Hindlimb muscle (tissue), 1 donor: ENCODE measurements at regions not wholly inside any gene's neighbourhood (a gene's known extent, or its start where the extent isn't known, plus 50 kb on each side); places are given as distances from the start of the nearest gene placed in this dataset.
"Not testable (repeated sequence)": the region's sequence is repeated elsewhere in the genome, so short reads cannot be mapped to it uniquely, and the experiment has no call there.

Experiments used
- DNase-seq: peaks from one replicate; pipeline ENCODE4 v3.0.0-alpha.2; 2013

DNA sequence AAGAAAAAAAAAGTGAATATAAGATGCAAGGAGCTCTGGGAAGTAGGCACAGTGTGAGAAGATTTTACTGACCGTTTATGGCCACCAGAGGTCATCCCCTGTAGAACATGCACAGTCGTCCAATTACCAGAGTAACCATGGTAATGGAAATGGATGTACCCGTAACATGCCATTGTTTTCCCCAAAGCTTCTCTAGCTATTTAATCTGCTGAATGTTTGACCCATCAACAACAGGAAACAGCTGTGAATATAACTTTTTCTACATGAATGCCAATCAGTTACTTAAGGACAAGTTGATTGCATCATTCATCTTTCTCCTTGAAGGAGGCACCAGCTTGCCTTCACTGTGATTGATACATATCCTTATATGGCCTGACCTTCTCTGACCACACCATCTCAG, 1967.0 kb upstream of the CDH9 start:
- DNase-seq: no peak

DNA sequence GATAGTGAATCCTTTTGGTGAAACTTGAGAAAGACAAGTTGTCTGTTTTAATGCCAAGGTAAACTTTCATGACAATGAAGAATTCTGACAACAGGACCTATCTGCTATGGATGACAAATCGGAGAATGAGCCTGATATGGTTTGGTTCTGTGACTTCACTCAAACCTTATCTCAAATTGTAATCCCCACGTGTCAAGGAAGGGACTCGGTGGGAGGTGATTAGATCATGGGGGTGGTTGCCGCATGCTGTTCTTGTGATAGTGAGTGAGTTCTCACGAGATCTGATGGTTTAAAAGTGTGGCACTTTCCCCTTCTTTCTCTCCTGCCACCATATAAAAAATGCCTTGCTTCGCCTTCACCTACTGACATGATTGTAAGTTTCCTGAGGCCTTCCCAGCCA, 1964.1 kb upstream of the CDH9 start:
- DNase-seq: no peak

- DNase-seq: no peak
Observed at GRCh38 chr5:29001666-29002065, 1963.3 kb upstream of the CDH9 start.

DNA sequence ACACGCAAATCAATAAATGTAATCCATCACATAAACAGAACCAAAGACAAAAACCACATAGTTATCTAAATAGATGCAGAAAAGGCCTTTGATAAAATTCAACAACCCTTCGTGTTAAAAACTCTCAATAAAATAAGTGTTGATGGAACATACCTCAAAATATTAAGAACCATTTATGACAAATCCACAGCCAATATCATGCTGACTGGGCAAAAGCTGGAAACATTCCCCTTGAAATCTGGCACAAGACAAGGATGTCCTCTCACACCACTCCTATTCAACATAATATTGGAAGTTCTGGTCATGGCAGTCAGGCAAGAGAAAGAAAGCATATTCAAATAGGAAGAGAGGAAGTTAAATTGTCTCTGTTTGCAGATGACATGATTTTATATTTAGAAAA, 1946.3 kb upstream of the CDH9 start:
- no peak for DNase-seq

DNA sequence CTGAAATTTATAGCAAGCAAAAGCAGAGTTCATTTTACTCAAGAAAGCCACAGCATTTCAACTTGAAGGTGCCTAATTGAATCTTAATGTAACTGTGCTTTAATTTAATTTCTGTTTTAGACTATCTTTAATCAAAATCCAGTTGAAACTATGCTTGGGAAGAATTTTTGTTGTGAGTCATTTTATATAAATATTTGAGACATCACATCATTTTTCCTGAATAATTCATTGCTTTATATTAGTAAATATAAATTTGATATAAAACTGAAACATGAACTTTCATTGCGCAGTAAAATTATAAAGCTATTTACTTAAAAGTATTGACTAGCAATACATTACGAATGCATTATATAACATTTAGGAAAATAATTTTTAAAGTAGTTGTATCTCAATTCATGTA, 1937.1 kb upstream of the CDH9 start:
- no peak for DNase-seq

DNA sequence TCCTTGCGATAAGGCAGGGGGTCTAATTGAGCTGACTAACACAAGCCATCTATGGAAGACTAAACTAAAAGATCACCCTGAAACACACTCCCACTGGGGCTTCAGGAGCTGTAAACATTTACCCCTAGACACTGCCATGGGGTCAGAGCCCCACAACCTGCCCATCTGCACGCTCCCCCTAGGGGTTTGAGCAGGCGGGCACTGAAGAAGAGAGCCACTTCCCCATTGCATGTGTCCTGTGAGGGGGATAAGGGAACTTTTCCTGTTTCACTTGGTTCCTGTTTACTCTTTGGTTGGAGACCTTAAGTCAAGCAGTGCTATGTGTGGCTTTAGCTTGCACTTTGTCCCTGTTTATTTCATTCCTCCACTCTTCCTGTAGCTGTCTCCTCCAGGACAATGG, 1929.5 kb upstream of the CDH9 start:
- DNase-seq: no peak

GRCh38 chr5:28961816-28962215, 1923.4 kb upstream of the CDH9 start:
- DNase-seq: no peak

GRCh38 chr5:28958581-28958980, 1920.2 kb upstream of the CDH9 start:
- DNase-seq: no peak

GRCh38 chr5:28957450-28957849, 1919.1 kb upstream of the CDH9 start:
- DNase-seq: no peak

- DNase-seq: no peak
Observed at GRCh38 chr5:28954074-28954473, 1915.7 kb upstream of the CDH9 start.

DNA sequence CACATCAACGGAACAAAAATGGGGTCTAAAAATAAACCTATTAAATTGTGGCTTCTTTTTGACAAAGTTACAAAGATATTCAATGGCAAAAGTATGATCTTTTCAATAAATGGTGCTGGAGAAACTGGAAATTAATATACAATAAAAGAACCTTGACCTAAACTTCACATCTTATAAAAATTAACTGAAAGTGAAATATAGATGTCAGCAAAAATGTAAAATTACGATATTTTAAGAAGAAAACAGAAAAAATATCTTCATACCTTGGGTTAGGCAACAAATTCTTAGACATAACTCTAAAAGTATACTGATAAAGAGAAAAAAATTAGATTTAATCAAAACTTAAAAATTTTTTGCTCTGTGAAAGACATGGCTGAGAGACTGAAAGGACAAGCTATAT, 1909.5 kb upstream of the CDH9 start:
- DNase-seq: no peak

DNA sequence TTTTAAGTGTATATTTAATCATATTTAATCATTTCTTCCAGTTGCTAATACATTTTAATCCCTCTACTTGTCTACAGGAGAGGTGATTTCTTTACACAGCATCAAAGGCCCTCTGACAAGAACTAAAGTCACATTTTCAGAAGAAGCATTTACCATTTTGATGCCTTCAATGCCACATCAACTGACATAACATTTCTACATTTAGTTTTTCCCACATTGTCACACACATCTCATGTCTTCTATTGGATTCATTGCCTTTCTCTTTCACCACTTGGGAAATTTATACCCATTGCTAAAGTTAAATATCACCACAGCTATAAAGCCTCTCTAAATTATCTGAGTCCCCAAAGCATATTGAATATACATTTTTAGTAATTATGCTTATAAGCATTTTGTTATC, 1907.5 kb upstream of the CDH9 start:
- DNase-seq: no peak

- not testable (repeated sequence) for DNase-seq
Observed at GRCh38 chr5:28929366-28929765, 1891.0 kb upstream of the CDH9 start.

GRCh38 chr5:28928327-28928790, 1890.0 kb upstream of the CDH9 start:
- not testable (repeated sequence) for DNase-seq

GRCh38 chr5:28927559-28928326, 1889.4 kb upstream of the CDH9 start:
- no peak for DNase-seq

DNA sequence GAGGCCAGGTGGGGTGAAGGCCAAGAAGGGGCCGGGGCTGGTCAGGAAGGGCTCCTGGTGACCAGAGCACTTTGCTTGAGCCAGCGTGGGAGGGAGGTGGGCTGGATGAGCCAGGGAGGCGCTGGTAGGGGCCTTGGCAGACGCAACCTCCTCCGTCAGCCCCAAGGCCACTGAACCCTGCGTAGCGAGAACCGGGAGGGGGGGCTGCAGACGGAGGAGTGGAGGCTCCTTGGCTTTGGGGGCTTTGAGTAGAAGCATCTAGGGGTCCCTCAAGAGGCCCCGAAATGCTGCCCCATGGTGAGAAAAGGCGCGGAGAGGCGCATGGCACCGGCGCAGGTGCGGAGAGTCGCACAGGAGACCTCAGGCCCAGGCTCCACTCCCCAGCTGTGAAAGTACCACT, 1888.0 kb upstream of the CDH9 start:
- DNase-seq: no peak

GRCh38 chr5:28917631-28918030, 1879.2 kb upstream of the CDH9 start:
- DNase-seq: no peak

GRCh38 chr5:28914297-28914696, 1875.9 kb upstream of the CDH9 start:
- DNase-seq: no peak

DNA sequence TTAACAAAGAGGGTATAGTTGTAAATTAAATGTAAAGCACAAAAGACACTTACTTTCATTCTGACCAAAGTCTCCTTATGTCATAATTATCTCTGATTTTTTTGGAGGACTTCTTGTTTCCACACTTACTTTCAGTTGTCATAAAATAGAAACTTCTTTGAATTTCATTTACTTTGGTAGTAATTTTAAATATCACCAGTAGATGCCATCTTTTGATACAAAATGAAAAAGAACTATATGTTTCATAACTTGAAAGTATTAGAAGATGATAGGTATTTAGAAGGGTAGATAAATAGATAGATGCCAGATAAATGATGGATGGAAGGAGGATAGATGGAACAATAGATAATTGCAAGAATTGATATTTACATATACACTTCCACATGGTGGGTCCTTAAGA, 1865.3 kb upstream of the CDH9 start:
- DNase-seq: no peak

GRCh38 chr5:28896949-28897348, 1858.6 kb upstream of the CDH9 start:
- no peak for DNase-seq

GRCh38 chr5:28880936-28881335, 1842.5 kb upstream of the CDH9 start:
- DNase-seq: no peak

- DNase-seq: no peak
Observed at GRCh38 chr5:28877050-28877449, 1838.7 kb upstream of the CDH9 start.

- no peak for DNase-seq
Observed at GRCh38 chr5:28864006-28864405, 1825.6 kb upstream of the CDH9 start.

- no peak for DNase-seq
Observed at GRCh38 chr5:28862860-28863196, 1824.4 kb upstream of the CDH9 start.
